HT-29 (cell line): ENCODE measurements at regions not wholly inside any gene's neighbourhood (a gene's known extent, or its start where the extent isn't known, plus 50 kb on each side); places are given as distances from the start of the nearest gene placed in this dataset.
"Not testable (repeated sequence)": the region's sequence is repeated elsewhere in the genome, so short reads cannot be mapped to it uniquely, and the experiment has no call there.

Experiments
- DNase-seq: peaks from one replicate; pipeline ENCODE4 v3.0.0-alpha.2; 2015; ENCODE audit warnings: low spot score

GRCh38 chr5:62218860-62219259, 87.1 kb upstream of the KIF2A start:
- not testable (repeated sequence) for DNase-seq

GRCh38 chr5:62221881-62222280, 84.1 kb upstream of the KIF2A start:
- not testable (repeated sequence) for DNase-seq

- not testable (repeated sequence) for DNase-seq
These were observed 83.7 kb upstream of the KIF2A start for GRCh38 chr5:62222305-62222704.

GRCh38 chr5:62223312-62223670, 82.7 kb upstream of the KIF2A start:
- DNase-seq = not testable (repeated sequence)

- not testable (repeated sequence) for DNase-seq
These were observed 80.9 kb upstream of the KIF2A start for GRCh38 chr5:62224987-62225601.

GRCh38 chr5:62230876-62231388, 75.1 kb upstream of the KIF2A start:
- not testable (repeated sequence) for DNase-seq

GRCh38 chr5:62231576-62231975, 74.4 kb upstream of the KIF2A start:
- no peak for DNase-seq

GRCh38 chr5:62232218-62232617, 73.8 kb upstream of the KIF2A start:
- DNase-seq = not testable (repeated sequence)

- DNase-seq = peak; percentile 49
These were observed 72.6 kb upstream of the KIF2A start for GRCh38 chr5:62233083-62234046.

- DNase-seq = not testable (repeated sequence)
These were observed 69.4 kb upstream of the KIF2A start for GRCh38 chr5:62236593-62236992.

GRCh38 chr5:62237944-62238343, 68.1 kb upstream of the KIF2A start:
- not testable (repeated sequence) for DNase-seq

- DNase-seq = not testable (repeated sequence)
These were observed 67.4 kb upstream of the KIF2A start for GRCh38 chr5:62238584-62238983.

GRCh38 chr5:62240494-62240893, 65.5 kb upstream of the KIF2A start:
- not testable (repeated sequence) for DNase-seq

- DNase-seq = not testable (repeated sequence)
These were observed 64.0 kb upstream of the KIF2A start for GRCh38 chr5:62242000-62242399.

GRCh38 chr5:62243046-62243445, 63.0 kb upstream of the KIF2A start:
- DNase-seq = not testable (repeated sequence)

- not testable (repeated sequence) for DNase-seq
These were observed 57.8 kb upstream of the KIF2A start for GRCh38 chr5:62248192-62248591.

- not testable (repeated sequence) for DNase-seq
These were observed 55.9 kb upstream of the KIF2A start for GRCh38 chr5:62250085-62250484.

GRCh38 chr5:62250919-62251318, 55.1 kb upstream of the KIF2A start:
- not testable (repeated sequence) for DNase-seq

GRCh38 chr5:62252519-62252918, 53.5 kb upstream of the KIF2A start:
- DNase-seq = not testable (repeated sequence)

GRCh38 chr5:62255551-62255950, 50.5 kb upstream of the KIF2A start:
- not testable (repeated sequence) for DNase-seq

GRCh38 chr5:62256161-62257019, 49.6 kb upstream of the KIF2A start:
- DNase-seq = peak; percentile 16
